GDM1 (cell line): ENCODE measurements at regions not wholly inside any gene's neighbourhood (a gene's known extent, or its start where the extent isn't known, plus 50 kb on each side); places are given as distances from the start of the nearest gene placed in this dataset.

ENCODE experiments used
- DNase-seq: peaks from one replicate; lab custom pipeline; 2025; lab: John Stamatoyannopoulos, UW

- DNase-seq, result no peak
Measured at GRCh38 chr13:109859216-109859835, 72.9 kb upstream of the IRS2 start.

- no peak for DNase-seq
Measured at GRCh38 chr13:109858319-109858718, 71.9 kb upstream of the IRS2 start.

DNA sequence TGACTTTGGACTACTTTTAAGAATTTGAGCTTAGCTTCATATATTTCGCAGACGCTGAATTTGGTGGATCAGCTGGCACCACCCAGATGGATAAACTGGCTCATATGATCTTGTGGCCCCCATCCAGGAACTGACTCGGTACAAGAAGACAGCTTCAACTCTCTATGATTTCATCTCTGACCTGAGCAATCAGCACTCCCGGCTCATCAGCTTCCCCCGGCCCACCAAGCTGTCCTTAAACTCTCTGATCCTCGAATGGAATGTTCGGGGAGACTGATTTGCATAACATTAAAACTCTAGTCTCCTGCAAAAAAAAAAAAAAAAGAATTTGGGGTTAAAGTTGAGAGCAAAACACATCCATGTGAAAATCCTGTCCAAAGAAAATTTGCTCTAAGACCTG is 71.4 kb upstream of the IRS2 start:
- DNase-seq, result no peak

GRCh38 chr13:109857325-109857724 is 70.9 kb upstream of the IRS2 start:
- no peak for DNase-seq

DNA sequence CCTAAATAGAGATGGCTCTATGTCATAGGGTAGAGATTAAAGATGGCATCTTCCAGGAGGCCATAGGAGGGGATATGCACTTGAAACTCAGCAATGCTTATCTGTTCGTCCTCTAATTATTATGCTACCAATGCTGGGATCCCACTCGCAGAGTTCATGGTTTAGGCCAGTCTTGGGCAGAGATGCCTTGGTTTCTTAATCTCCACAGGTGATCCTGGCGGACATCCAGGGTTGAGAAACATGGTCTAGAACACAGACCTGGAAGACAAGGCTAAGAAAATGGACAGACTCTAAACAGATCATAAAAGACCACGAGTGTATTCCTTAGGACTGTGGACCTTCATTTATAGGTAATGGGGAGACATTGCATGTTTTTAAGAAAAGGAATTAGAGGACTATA is 70.0 kb upstream of the IRS2 start:
- no peak for DNase-seq

GRCh38 chr13:109853153-109853552 is 66.8 kb upstream of the IRS2 start:
- DNase-seq, result no peak

- DNase-seq, result no peak
Measured at GRCh38 chr13:109846185-109846584, 59.8 kb upstream of the IRS2 start.

- DNase-seq, result no peak
Measured at GRCh38 chr13:109844396-109844795, 58.0 kb upstream of the IRS2 start.

DNA sequence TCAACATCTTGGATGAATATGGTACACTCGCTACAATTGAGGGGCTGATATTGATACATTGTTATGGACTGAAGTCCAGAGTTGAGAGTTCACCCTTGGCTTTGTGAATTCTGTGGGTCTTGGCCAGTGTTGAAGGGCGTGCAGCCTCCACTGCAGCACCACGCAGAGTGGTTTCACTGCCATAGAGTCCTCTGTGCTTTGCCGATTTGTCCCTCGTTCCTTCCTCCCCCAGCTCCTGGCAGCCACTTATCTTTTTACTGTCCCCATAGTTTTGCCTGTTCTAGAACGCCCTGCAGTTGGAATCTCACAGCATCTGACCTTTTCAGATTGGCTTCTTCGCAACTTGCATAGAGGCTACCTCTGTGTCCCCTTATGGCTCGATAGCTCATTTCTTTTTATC is 57.3 kb upstream of the IRS2 start:
- no peak for DNase-seq

DNA sequence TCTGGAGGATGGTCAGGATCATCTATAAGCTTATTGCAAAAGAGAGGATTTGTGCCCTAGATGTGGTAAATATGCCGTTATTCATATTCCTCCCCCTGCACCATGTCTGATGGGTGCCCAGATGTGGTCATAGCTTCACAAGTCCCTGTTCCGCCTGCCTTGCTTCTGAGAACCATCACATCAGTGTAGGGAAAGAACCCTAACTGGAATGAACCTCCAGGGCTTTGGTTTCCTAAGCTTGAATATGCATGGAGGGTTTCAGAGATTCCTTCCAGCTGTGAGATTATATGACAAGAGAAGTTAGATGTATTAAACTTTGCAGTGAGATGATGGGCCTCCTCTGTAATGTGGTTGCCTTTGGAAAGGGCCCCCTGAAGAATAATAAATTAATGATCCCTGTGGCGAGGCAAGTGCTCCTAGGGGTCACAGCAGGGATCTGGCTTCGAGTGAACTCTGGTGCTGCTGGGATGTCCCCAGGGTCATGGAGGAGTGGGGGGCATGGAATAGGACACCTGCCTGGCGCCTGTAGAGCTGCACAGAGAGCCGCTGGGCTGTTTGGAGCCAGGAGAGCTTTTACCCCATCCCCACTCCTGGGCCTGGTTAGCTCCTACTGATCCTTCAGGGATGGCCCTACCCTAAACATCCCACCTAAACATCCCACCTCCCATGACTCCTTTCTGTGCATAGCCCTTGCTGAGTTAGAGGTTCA is 56.0 kb upstream of the IRS2 start:
- no peak for DNase-seq

GRCh38 chr13:109840893-109841287 is 54.5 kb upstream of the IRS2 start:
- DNase-seq, result no peak

GRCh38 chr13:109840201-109840892 is 54.0 kb upstream of the IRS2 start:
- DNase-seq, result peak; percentile 56

- DNase-seq, result no peak
Measured at GRCh38 chr13:109836629-109837607, 50.5 kb upstream of the IRS2 start.
